HL-60 (cell line): ENCODE measurements at regions not wholly inside any gene's neighbourhood (a gene's known extent, or its start where the extent isn't known, plus 50 kb on each side); places are given as distances from the start of the nearest gene placed in this dataset.

Experiments used
- DNase-seq, 2 experiments: peaks; one replicate each; pipeline ENCODE4 v3.0.0-alpha.2; 2010 to 2020; ENCODE audit warnings: low read depth in 1 of 2, low spot score in 1 of 2
- H3K27ac ChIP-seq: fragments of 250-450 bp; sonication (Bioruptor Pico); replicated peaks from 2 replicates; pipeline ENCODE4 v1.5.1; 2020; ENCODE audit warnings: mild to moderate bottlenecking, moderate library complexity
- H3K27me3 ChIP-seq: fragments of 250-450 bp; sonication (Bioruptor Pico); 2 replicates; pipeline ENCODE4 v1.5.1; 2021; ENCODE audit warnings: mild to moderate bottlenecking, moderate library complexity; ENCODE audit not compliant: insufficient read depth, poor library complexity, severe bottlenecking
- H3K4me3 ChIP-seq: replicated peaks from 2 replicates; pipeline ENCODE4 v1.5.1; 2011; ENCODE audit warnings: mild to moderate bottlenecking, control low read depth, low read length; ENCODE audit not compliant: insufficient read depth
- GABPA ChIP-seq: IDR thresholded peaks from 2 replicates; pipeline ENCODE4 v1.6.1; 2012; ENCODE audit warnings: low read depth
- POLR2AphosphoS5 ChIP-seq: IDR thresholded peaks from 2 replicates; pipeline ENCODE4 v1.6.1; 2012; ENCODE audit warnings: low read depth
- SPI1 ChIP-seq: IDR thresholded peaks from 2 replicates; pipeline ENCODE4 v1.6.1; 2012; ENCODE audit warnings: low read depth, mild to moderate bottlenecking, borderline replicate concordance
- TF ChIP-seq, protein P1 (sequence below): IDR thresholded peaks from one replicate; pipeline ENCODE4 v1.5.1; 2011; ENCODE audit warnings: low read length, control low read depth, inconsistent platforms; ENCODE audit not compliant: insufficient read depth
- TF ChIP-seq, protein P2 (sequence below): IDR thresholded peaks from 2 replicates; pipeline ENCODE4 v1.6.1; 2012; ENCODE audit warnings: low read depth; ENCODE audit not compliant: insufficient replicate concordance

DNA sequence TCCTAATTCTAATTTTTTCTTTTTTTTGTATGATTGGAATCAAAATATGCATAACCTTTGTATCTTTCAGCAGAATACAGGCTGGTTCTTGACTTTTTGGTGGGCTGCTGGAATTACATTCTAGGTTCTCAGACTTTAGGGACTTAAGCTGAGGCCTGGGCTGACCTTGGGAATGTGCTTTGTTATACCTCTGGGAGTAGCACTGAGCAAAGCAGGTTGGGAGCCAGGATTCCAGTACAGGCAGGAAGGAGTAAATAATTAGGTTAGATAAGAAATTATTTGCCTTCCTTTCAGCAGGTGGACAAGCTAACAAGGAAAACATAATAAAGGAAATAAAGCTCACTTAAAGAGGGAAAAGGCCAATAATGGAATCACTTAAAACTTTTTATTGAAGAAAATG, 49.9 kb upstream of the SLC4A4 start:
- H3K27ac ChIP-seq = no peak overlapping the region
- TF ChIP-seq SPI1 = no peak
- TF ChIP-seq, protein P1, sequence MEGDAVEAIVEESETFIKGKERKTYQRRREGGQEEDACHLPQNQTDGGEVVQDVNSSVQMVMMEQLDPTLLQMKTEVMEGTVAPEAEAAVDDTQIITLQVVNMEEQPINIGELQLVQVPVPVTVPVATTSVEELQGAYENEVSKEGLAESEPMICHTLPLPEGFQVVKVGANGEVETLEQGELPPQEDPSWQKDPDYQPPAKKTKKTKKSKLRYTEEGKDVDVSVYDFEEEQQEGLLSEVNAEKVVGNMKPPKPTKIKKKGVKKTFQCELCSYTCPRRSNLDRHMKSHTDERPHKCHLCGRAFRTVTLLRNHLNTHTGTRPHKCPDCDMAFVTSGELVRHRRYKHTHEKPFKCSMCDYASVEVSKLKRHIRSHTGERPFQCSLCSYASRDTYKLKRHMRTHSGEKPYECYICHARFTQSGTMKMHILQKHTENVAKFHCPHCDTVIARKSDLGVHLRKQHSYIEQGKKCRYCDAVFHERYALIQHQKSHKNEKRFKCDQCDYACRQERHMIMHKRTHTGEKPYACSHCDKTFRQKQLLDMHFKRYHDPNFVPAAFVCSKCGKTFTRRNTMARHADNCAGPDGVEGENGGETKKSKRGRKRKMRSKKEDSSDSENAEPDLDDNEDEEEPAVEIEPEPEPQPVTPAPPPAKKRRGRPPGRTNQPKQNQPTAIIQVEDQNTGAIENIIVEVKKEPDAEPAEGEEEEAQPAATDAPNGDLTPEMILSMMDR = no peak
- TF ChIP-seq GABPA = no peak
- TF ChIP-seq, protein P2, sequence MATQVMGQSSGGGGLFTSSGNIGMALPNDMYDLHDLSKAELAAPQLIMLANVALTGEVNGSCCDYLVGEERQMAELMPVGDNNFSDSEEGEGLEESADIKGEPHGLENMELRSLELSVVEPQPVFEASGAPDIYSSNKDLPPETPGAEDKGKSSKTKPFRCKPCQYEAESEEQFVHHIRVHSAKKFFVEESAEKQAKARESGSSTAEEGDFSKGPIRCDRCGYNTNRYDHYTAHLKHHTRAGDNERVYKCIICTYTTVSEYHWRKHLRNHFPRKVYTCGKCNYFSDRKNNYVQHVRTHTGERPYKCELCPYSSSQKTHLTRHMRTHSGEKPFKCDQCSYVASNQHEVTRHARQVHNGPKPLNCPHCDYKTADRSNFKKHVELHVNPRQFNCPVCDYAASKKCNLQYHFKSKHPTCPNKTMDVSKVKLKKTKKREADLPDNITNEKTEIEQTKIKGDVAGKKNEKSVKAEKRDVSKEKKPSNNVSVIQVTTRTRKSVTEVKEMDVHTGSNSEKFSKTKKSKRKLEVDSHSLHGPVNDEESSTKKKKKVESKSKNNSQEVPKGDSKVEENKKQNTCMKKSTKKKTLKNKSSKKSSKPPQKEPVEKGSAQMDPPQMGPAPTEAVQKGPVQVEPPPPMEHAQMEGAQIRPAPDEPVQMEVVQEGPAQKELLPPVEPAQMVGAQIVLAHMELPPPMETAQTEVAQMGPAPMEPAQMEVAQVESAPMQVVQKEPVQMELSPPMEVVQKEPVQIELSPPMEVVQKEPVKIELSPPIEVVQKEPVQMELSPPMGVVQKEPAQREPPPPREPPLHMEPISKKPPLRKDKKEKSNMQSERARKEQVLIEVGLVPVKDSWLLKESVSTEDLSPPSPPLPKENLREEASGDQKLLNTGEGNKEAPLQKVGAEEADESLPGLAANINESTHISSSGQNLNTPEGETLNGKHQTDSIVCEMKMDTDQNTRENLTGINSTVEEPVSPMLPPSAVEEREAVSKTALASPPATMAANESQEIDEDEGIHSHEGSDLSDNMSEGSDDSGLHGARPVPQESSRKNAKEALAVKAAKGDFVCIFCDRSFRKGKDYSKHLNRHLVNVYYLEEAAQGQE = no peak
- TF ChIP-seq POLR2AphosphoS5 = no peak

More for the DNA sequence above, 49.9 kb upstream of the SLC4A4 start:
- DNase-seq = no peak
- Histone ChIP-seq H3K4me3 (no peak overlapping the region), H3K27me3 (no peaks in the 10 kb centered on the region)
